ENCODE measurements at regions not wholly inside any gene's neighbourhood (a gene's known extent, or its start where the extent isn't known, plus 50 kb on each side); places are given as distances from the start of the nearest gene placed in this dataset.

- Histone ChIP-seq H3K9me3 (no peaks in the 10 kb centered on the region), H3K27me3 (no peaks in the 10 kb centered on the region), H3K36me3 (no peaks in the 10 kb centered on the region), H3K27ac (no peak overlapping the region), H3K4me1 (no peaks in the 10 kb centered on the region), H3K4me3 (no peak overlapping the region)
- intact Hi-C loops (cut with DNase I; ENCODE audit: low total_unique reads), result no loop called here
- in situ Hi-C loops (cut with MboI; ENCODE audit: low pct_ligation_motif_present in 1 of 4, low pct_unique_long_range_greater_than_20kb in 1 of 4, low sequenced_read_pairs in 3 of 4), result loop anchor here in 1 of 4 donors (25.0 kb wide), 1 partner anchor 341 kb away; no protein-coding TSS in a partner anchor
- TF ChIP-seq POLR2A (IDR thresholded peaks at IDR 0.05), result no peak
- no peak for DNase-seq
- WGBS, 2 donors (ENCODE audit: low coverage in 1 of 2), result 82 to 86% methylated on average over 6 of the region's 6 CpGs
These were observed 68.6 kb downstream of the RESF1 start for GRCh38 chr12:32027684-32028365.

DNA sequence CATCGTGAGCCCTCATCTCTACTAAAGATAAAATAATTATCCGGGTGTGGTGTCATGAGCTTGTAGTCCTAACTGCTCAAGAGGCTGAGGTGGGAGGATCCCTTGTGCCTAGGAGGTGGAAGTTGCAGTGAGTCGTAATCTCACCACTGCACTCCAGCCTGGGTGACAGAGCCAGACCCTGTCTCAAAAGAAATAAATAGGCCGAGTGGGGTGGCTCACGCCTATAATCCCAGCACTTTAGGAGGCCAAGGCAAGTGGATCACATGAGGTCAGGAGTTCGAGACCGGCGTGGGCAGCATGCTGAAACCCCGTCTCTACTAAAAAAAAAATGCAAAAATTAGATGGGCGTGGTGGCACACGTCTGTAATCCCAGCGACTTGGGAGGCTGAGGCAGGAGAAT is 70.9 kb downstream of the RESF1 start:
- WGBS, 2 donors (ENCODE audit: low coverage in 1 of 2), result 91% methylated on average over 12 of the region's 12 CpGs
- Histone ChIP-seq H3K36me3 (no peaks in the 10 kb centered on the region), H3K4me1 (no peaks in the 10 kb centered on the region), H3K9me3 (no peaks in the 10 kb centered on the region), H3K27ac (no peak overlapping the region), H3K4me3 (no peak overlapping the region), H3K27me3 (no peaks in the 10 kb centered on the region)
- DNase-seq, result no peak
- TF ChIP-seq POLR2A (IDR thresholded peaks at IDR 0.05) (no peak), CTCF (IDR thresholded peaks at IDR 0.05) (no peak), POLR2AphosphoS5 (IDR thresholded peaks at IDR 0.05) (no peak), EP300 (IDR thresholded peaks at IDR 0.05; ENCODE audit: low read depth) (no peak)
- in situ Hi-C loops (cut with MboI; ENCODE audit: low pct_ligation_motif_present in 1 of 4, low pct_unique_long_range_greater_than_20kb in 1 of 4, low sequenced_read_pairs in 3 of 4) (loop anchor here in 1 of 4 donors (25.0 kb wide), 1 partner anchor 343 kb away; no protein-coding TSS in a partner anchor), intact Hi-C loops (cut with DNase I; ENCODE audit: low total_unique reads) (no loop called here)

DNA sequence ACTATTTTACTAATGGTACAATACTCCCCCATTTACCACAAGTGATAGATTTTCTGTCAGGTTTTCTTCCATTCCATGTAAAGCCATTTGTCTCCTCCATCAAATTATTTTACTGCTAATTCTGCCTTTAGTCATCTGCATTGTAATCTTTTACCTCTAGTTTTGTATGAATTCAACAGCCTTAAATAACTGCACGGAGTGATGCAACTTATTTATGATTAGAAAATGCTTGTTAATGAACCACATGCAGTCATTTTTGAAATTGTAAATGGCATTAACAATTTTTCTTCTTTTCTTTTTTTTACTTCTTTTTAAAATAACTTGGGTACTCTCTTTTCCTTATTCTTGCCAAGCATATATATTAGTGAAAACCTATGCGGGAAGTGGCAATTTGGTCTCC is 71.5 kb downstream of the RESF1 start:
- WGBS, 2 donors (ENCODE audit: low coverage in 1 of 2), result 89 to 90% methylated on average over 2 of the region's 2 CpGs
- Histone ChIP-seq H3K9me3 (no peaks in the 10 kb centered on the region), H3K4me3 (no peak overlapping the region), H3K36me3 (no peaks in the 10 kb centered on the region), H3K27me3 (no peaks in the 10 kb centered on the region), H3K27ac (no peak overlapping the region), H3K4me1 (no peaks in the 10 kb centered on the region)
- no peak for DNase-seq
- intact Hi-C loops (cut with DNase I; ENCODE audit: low total_unique reads) (no loop called here), in situ Hi-C loops (cut with MboI; ENCODE audit: low pct_ligation_motif_present in 1 of 4, low pct_unique_long_range_greater_than_20kb in 1 of 4, low sequenced_read_pairs in 3 of 4) (loop anchor here in 1 of 4 donors (25.0 kb wide), 1 partner anchor 343 kb away; no protein-coding TSS in a partner anchor)
- no peak for TF ChIP-seq POLR2AphosphoS5 (IDR thresholded peaks at IDR 0.05)
- TF ChIP-seq CTCF (IDR thresholded peaks at IDR 0.05), result no peak
- TF ChIP-seq EP300 (IDR thresholded peaks at IDR 0.05; ENCODE audit: low read depth), result no peak
- no peak for TF ChIP-seq POLR2A (IDR thresholded peaks at IDR 0.05)

GRCh38 chr12:32031109-32031508 is 71.9 kb downstream of the RESF1 start:
- intact Hi-C loops (cut with DNase I; ENCODE audit: low total_unique reads), result no loop called here

DNA sequence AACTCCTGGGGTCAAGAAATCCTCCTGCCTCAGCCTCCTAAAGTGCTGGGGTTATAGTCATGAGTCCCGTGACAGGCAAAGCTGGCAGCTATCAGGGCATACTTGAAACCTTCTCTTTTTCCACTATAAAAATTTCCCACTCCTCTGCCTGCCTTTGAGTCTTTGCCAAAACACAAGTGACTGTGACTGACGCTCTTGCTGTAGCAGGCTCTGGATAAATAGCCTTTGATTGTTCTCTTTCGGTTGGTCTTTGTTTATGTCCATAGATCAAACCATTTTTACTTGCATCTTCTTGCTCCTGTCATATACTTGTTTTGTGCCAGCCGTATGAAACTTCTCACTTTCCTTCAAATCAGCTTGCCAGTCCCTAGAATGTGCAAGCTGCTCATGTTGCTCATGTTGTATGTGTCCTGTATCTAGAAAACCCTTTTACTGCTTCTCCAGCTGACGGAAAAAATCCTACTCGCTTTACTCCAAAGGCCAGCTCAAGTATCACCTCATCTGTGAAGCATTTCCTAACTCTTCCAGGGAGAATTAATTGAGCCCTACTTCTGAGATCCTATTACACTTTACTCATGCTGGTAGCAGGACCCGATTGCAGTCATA is 73.1 kb downstream of the RESF1 start:
- DNase-seq, result no peak
- in situ Hi-C loops (cut with MboI; ENCODE audit: low pct_ligation_motif_present in 1 of 4, low pct_unique_long_range_greater_than_20kb in 1 of 4, low sequenced_read_pairs in 3 of 4) (loop anchor here in 1 of 4 donors (25.0 kb wide), 1 partner anchor 345 kb away; no protein-coding TSS in a partner anchor), intact Hi-C loops (cut with DNase I; ENCODE audit: low total_unique reads) (no loop called here)
- Histone ChIP-seq H3K4me1 (no peaks in the 10 kb centered on the region), H3K9me3 (no peaks in the 10 kb centered on the region), H3K27ac (no peak overlapping the region), H3K4me3 (no peak overlapping the region), H3K36me3 (no peaks in the 10 kb centered on the region), H3K27me3 (no peaks in the 10 kb centered on the region)
- WGBS, 2 donors (ENCODE audit: low coverage in 1 of 2), result 57% methylated on average over 7 of the region's 7 CpGs; no CpG with 5 or more reads in 1 of the 2 donors
- no peak for TF ChIP-seq EP300 (IDR thresholded peaks at IDR 0.05; ENCODE audit: low read depth)
- TF ChIP-seq CTCF (IDR thresholded peaks at IDR 0.05), result no peak

More at GRCh38 chr12:32031109-32031508, 71.9 kb downstream of the RESF1 start:
- Histone ChIP-seq H3K4me1 (no peaks in the 10 kb centered on the region), H3K27ac (no peak overlapping the region), H3K36me3 (no peaks in the 10 kb centered on the region), H3K9me3 (no peaks in the 10 kb centered on the region), H3K4me3 (no peak overlapping the region), H3K27me3 (no peaks in the 10 kb centered on the region)
- no peak for TF ChIP-seq POLR2AphosphoS5 (IDR thresholded peaks at IDR 0.05)
- no peak for TF ChIP-seq EP300 (IDR thresholded peaks at IDR 0.05; ENCODE audit: low read depth)
- in situ Hi-C loops (cut with MboI; ENCODE audit: low pct_ligation_motif_present in 1 of 4, low pct_unique_long_range_greater_than_20kb in 1 of 4, low sequenced_read_pairs in 3 of 4), result loop anchor here in 1 of 4 donors (25.0 kb wide), 1 partner anchor 344 kb away; no protein-coding TSS in a partner anchor
- no peak for DNase-seq
- WGBS, 2 donors (ENCODE audit: low coverage in 1 of 2), result 75% methylated on average over 3 of the region's 3 CpGs; no CpG with 5 or more reads in 1 of the 2 donors
